CD4-positive, alpha-beta T cell treated with Interleukin-15 for 4 hours (primary cell): ENCODE measurements at regions not wholly inside any gene's neighbourhood (a gene's known extent, or its start where the extent isn't known, plus 50 kb on each side); places are given as distances from the start of the nearest gene placed in this dataset.

ENCODE experiments used
- DNase-seq: peaks from one replicate; pipeline ENCODE4 v3.0.0-alpha.2; 2020; ENCODE audit warnings: low spot score

- DNase-seq, result no peak
These were observed 280.8 kb upstream of the DPYD start for GRCh38 chr1:98201666-98202081.

GRCh38 chr1:98197356-98197755 lies 276.5 kb upstream of the DPYD start:
- DNase-seq, result no peak

- DNase-seq, result no peak
These were observed 275.2 kb upstream of the DPYD start for GRCh38 chr1:98196012-98196411.

- no peak for DNase-seq
These were observed 267.9 kb upstream of the DPYD start for GRCh38 chr1:98188774-98189173.

- no peak for DNase-seq
These were observed 264.0 kb upstream of the DPYD start for GRCh38 chr1:98184856-98185255.

GRCh38 chr1:98181036-98181764 lies 260.4 kb upstream of the DPYD start:
- no peak for DNase-seq

GRCh38 chr1:98179151-98179773 lies 258.4 kb upstream of the DPYD start:
- DNase-seq, result no peak

- no peak for DNase-seq
These were observed 256.9 kb upstream of the DPYD start for GRCh38 chr1:98177751-98178150.

GRCh38 chr1:98176936-98177335 lies 256.1 kb upstream of the DPYD start:
- DNase-seq, result no peak

GRCh38 chr1:98176414-98176813 lies 255.6 kb upstream of the DPYD start:
- DNase-seq, result no peak

- no peak for DNase-seq
These were observed 251.7 kb upstream of the DPYD start for GRCh38 chr1:98172578-98172977.

GRCh38 chr1:98172022-98172421 lies 251.2 kb upstream of the DPYD start:
- no peak for DNase-seq

GRCh38 chr1:98164509-98164908 lies 243.7 kb upstream of the DPYD start:
- DNase-seq, result no peak

- no peak for DNase-seq
These were observed 236.9 kb upstream of the DPYD start for GRCh38 chr1:98157524-98158313.

- DNase-seq, result no peak
These were observed 226.4 kb upstream of the DPYD start for GRCh38 chr1:98147280-98147679.

- DNase-seq, result no peak
These were observed 224.8 kb upstream of the DPYD start for GRCh38 chr1:98145655-98146054.

GRCh38 chr1:98143403-98143802 lies 222.6 kb upstream of the DPYD start:
- no peak for DNase-seq

GRCh38 chr1:98133131-98133530 lies 212.3 kb upstream of the DPYD start:
- no peak for DNase-seq

- DNase-seq, result no peak
These were observed 209.6 kb upstream of the DPYD start for GRCh38 chr1:98130408-98130807.

- DNase-seq, result no peak
These were observed 208.7 kb upstream of the DPYD start for GRCh38 chr1:98129491-98129890.

GRCh38 chr1:98126740-98127139 lies 205.9 kb upstream of the DPYD start:
- DNase-seq, result no peak

GRCh38 chr1:98121646-98122045 lies 200.8 kb upstream of the DPYD start:
- no peak for DNase-seq

GRCh38 chr1:98119796-98120195 lies 199.0 kb upstream of the DPYD start:
- DNase-seq, result no peak
